HEK293 (cell line): ENCODE measurements at regions not wholly inside any gene's neighbourhood (a gene's known extent, or its start where the extent isn't known, plus 50 kb on each side); places are given as distances from the start of the nearest gene placed in this dataset.

Source experiments
- YY2 ChIP-seq: fragments of 450-650 bp; formaldehyde crosslinking; IDR thresholded peaks from 2 replicates; pipeline ENCODE4 v1.5.1; 2016; ENCODE audit warnings: missing biosample characterization, missing genetic modification characterization
- ZBTB17 ChIP-seq: fragments of 450-650 bp; formaldehyde crosslinking; IDR thresholded peaks from 2 replicates; pipeline ENCODE4 v1.5.1; 2016; ENCODE audit warnings: missing biosample characterization, missing genetic modification characterization
- ZBTB21 ChIP-seq: fragments of 450-650 bp; formaldehyde crosslinking; IDR thresholded peaks from 2 replicates; pipeline ENCODE4 v1.5.1; 2017; ENCODE audit warnings: missing biosample characterization, missing genetic modification characterization
- ZFHX2 ChIP-seq: fragments of 450-650 bp; formaldehyde crosslinking; conservative IDR thresholded peaks from 2 replicates; pipeline ENCODE4 v1.5.1; 2016; ENCODE audit warnings: missing biosample characterization, missing genetic modification characterization
- ZFP3 ChIP-seq: fragments of 450-650 bp; formaldehyde crosslinking; IDR thresholded peaks from 2 replicates; pipeline ENCODE4 v1.5.1; 2016; ENCODE audit warnings: low read depth, missing biosample characterization, missing genetic modification characterization
- ZNF48 ChIP-seq: fragments of 450-650 bp; formaldehyde crosslinking; IDR thresholded peaks from 2 replicates; pipeline ENCODE4 v1.5.1; 2016; ENCODE audit warnings: missing biosample characterization, missing genetic modification characterization
- ZNF776 ChIP-seq: fragments of 450-650 bp; formaldehyde crosslinking; IDR thresholded peaks from 2 replicates; pipeline ENCODE4 v1.5.0; 2017; ENCODE audit warnings: missing biosample characterization, missing genetic modification characterization, borderline replicate concordance
- ZSCAN16 ChIP-seq: fragments of 450-650 bp; formaldehyde crosslinking; IDR thresholded peaks from 2 replicates; pipeline ENCODE4 v1.5.1; 2016; ENCODE audit warnings: missing biosample characterization, missing genetic modification characterization
- TF ChIP-seq, protein P1 (sequence below): fragments of 450-650 bp; formaldehyde crosslinking; IDR thresholded peaks from 2 replicates; pipeline ENCODE4 v1.5.1; 2016; ENCODE audit warnings: missing biosample characterization, missing genetic modification characterization

DNA sequence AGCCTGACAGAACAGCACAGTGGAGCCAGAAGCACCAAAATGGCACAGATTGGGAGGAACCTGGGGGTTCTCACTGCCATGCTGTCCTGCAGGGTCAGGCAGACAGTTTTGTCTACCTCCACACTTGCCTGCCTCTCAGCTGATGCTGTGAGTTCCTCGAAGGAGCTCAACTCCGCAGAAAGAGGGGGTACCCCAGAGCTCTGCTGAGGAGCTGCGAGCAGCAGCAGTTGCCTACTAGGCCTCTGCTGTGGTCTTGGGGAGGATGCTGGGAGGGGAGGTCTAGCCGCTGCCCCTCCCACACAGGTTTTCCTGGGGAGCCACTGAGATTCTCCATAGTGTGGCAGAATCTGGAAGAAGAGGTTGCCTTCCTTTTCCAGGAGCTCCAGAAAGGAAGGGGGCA lies 192.5 kb downstream of the FOXD2 start:
- no peak for TF ChIP-seq ZFHX2 (tag by site-specific recombination)
- TF ChIP-seq ZFP3 (tag by site-specific recombination): no peak
- TF ChIP-seq ZNF776 (tag by site-specific recombination): no peak
- no peak for TF ChIP-seq ZSCAN16 (tag by site-specific recombination)
- TF ChIP-seq, protein P1, sequence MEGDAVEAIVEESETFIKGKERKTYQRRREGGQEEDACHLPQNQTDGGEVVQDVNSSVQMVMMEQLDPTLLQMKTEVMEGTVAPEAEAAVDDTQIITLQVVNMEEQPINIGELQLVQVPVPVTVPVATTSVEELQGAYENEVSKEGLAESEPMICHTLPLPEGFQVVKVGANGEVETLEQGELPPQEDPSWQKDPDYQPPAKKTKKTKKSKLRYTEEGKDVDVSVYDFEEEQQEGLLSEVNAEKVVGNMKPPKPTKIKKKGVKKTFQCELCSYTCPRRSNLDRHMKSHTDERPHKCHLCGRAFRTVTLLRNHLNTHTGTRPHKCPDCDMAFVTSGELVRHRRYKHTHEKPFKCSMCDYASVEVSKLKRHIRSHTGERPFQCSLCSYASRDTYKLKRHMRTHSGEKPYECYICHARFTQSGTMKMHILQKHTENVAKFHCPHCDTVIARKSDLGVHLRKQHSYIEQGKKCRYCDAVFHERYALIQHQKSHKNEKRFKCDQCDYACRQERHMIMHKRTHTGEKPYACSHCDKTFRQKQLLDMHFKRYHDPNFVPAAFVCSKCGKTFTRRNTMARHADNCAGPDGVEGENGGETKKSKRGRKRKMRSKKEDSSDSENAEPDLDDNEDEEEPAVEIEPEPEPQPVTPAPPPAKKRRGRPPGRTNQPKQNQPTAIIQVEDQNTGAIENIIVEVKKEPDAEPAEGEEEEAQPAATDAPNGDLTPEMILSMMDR (tag by site-specific recombination): no peak
- TF ChIP-seq ZBTB17: no peak
- TF ChIP-seq ZNF48 (tag by site-specific recombination): no peak
- no peak for TF ChIP-seq YY2 (tag by site-specific recombination)
- no peak for TF ChIP-seq ZBTB21 (tag by site-specific recombination)
